ENCODE measurements at regions not wholly inside any gene's neighbourhood (a gene's known extent, or its start where the extent isn't known, plus 50 kb on each side); places are given as distances from the start of the nearest gene placed in this dataset.

GRCh38 chr16:87077750-87078127 is 239.5 kb downstream of the C16orf95 start:
- no peaks in the 10 kb centered on the region for H3K4me1 ChIP-seq (ENCODE audit: control insufficient read depth in 4 of 4, insufficient read depth in 4 of 4, low read length in 3 of 4)
- no peak for DNase-seq (ENCODE audit: low spot score)
- peaks cover 0 to 26% (median 6%) of the 10 kb centered on the region in 4 donors for H3K9me3 ChIP-seq (ENCODE audit: control insufficient read depth in 4 of 4, low read length in 3 of 4)
- no peak overlapping the region for H3K4me3 ChIP-seq (ENCODE audit: low read depth in 1 of 3, low read length in 3 of 3)
- H3K9ac ChIP-seq (ENCODE audit: low read depth in 1 of 2, low read length in 2 of 2) = no peak overlapping the region
- H3K27me3 ChIP-seq (ENCODE audit: control insufficient read depth in 4 of 4, insufficient read depth in 4 of 4, low read length in 3 of 4) = peaks cover 0 to 3% (median 0%) of the 10 kb centered on the region in 4 donors
- no peaks in the 10 kb centered on the region for H3K36me3 ChIP-seq (ENCODE audit: control insufficient read depth in 4 of 4, insufficient read depth in 3 of 4, low read depth in 1 of 4, low read length in 3 of 4)
- WGBS = 93% methylated on average over 5 of the region's 5 CpGs
- TF ChIP-seq EGR1 (IDR thresholded peaks at IDR 0.05; ENCODE audit: low read depth in 2 of 2) = no peak
- TF ChIP-seq, protein P1, sequence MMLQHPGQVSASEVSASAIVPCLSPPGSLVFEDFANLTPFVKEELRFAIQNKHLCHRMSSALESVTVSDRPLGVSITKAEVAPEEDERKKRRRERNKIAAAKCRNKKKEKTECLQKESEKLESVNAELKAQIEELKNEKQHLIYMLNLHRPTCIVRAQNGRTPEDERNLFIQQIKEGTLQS (IDR thresholded peaks at IDR 0.05) = no peak
- TF ChIP-seq RAD21 (IDR thresholded peaks at IDR 0.05) = no peak
- TF ChIP-seq CTCF (IDR thresholded peaks at IDR 0.05; ENCODE audit: low read depth, low read length, missing input control) = no peak
- TF ChIP-seq, protein P2, sequence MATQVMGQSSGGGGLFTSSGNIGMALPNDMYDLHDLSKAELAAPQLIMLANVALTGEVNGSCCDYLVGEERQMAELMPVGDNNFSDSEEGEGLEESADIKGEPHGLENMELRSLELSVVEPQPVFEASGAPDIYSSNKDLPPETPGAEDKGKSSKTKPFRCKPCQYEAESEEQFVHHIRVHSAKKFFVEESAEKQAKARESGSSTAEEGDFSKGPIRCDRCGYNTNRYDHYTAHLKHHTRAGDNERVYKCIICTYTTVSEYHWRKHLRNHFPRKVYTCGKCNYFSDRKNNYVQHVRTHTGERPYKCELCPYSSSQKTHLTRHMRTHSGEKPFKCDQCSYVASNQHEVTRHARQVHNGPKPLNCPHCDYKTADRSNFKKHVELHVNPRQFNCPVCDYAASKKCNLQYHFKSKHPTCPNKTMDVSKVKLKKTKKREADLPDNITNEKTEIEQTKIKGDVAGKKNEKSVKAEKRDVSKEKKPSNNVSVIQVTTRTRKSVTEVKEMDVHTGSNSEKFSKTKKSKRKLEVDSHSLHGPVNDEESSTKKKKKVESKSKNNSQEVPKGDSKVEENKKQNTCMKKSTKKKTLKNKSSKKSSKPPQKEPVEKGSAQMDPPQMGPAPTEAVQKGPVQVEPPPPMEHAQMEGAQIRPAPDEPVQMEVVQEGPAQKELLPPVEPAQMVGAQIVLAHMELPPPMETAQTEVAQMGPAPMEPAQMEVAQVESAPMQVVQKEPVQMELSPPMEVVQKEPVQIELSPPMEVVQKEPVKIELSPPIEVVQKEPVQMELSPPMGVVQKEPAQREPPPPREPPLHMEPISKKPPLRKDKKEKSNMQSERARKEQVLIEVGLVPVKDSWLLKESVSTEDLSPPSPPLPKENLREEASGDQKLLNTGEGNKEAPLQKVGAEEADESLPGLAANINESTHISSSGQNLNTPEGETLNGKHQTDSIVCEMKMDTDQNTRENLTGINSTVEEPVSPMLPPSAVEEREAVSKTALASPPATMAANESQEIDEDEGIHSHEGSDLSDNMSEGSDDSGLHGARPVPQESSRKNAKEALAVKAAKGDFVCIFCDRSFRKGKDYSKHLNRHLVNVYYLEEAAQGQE (IDR thresholded peaks at IDR 0.05) = no peak
- TF ChIP-seq GABPA (IDR thresholded peaks at IDR 0.05 in 1 of 2, conservative IDR thresholded peaks at IDR 0.05 in 1 of 2) = no peak
- TF ChIP-seq NR2F2 (IDR thresholded peaks at IDR 0.05) = no peak
- TF ChIP-seq HNF4A (conservative IDR thresholded peaks at IDR 0.05) = no peak
- TF ChIP-seq FOXA2 (IDR thresholded peaks at IDR 0.05) = no peak
- TF ChIP-seq MAX (IDR thresholded peaks at IDR 0.05) = no peak
- no peak for TF ChIP-seq RXRA (IDR thresholded peaks at IDR 0.05)
- no peak for TF ChIP-seq SP1 (IDR thresholded peaks at IDR 0.05)
- TF ChIP-seq YY1 (IDR thresholded peaks at IDR 0.05) = no peak
- TF ChIP-seq FOXA1 (IDR thresholded peaks at IDR 0.05) = no peak
- no peak for TF ChIP-seq ZBTB33 (IDR thresholded peaks at IDR 0.05)
- TF ChIP-seq TAF1 (conservative IDR thresholded peaks at IDR 0.05) = no peak
- TF ChIP-seq JUND (IDR thresholded peaks at IDR 0.05) = no peak
- H3K27ac ChIP-seq (ENCODE audit: low read depth in 1 of 2, low read length in 2 of 2) = no peak overlapping the region

Data from liver (tissue), 8 donors.